NCI-H2107 treated with DMSO at 0.1 percent for 48 hours (cell line): ENCODE measurements at regions not wholly inside any gene's neighbourhood (a gene's known extent, or its start where the extent isn't known, plus 50 kb on each side); places are given as distances from the start of the nearest gene placed in this dataset.
A peak's percentile ranks its signal among the peaks of the same experiment; 100 is the strongest.

ENCODE experiments used
- DNase-seq: peaks from one replicate; lab custom pipeline; 2025; ENCODE audit not compliant: unreplicated experiment; lab: John Stamatoyannopoulos, UW

- DNase-seq: no peak
These were observed 1365.2 kb upstream of the ADGRL3 start for GRCh38 chr4:59834943-59835342.

GRCh38 chr4:59837751-59838150 is 1362.4 kb upstream of the ADGRL3 start:
- no peak for DNase-seq

- no peak for DNase-seq
These were observed 1361.9 kb upstream of the ADGRL3 start for GRCh38 chr4:59838236-59838635.

- DNase-seq: no peak
These were observed 1358.4 kb upstream of the ADGRL3 start for GRCh38 chr4:59841698-59842097.

- no peak for DNase-seq
These were observed 1351.7 kb upstream of the ADGRL3 start for GRCh38 chr4:59848457-59848856.

GRCh38 chr4:59855630-59856352 is 1344.3 kb upstream of the ADGRL3 start:
- no peak for DNase-seq

- DNase-seq: no peak
These were observed 1331.1 kb upstream of the ADGRL3 start for GRCh38 chr4:59869056-59869455.

- no peak for DNase-seq
These were observed 1330.6 kb upstream of the ADGRL3 start for GRCh38 chr4:59869559-59869958.

GRCh38 chr4:59881632-59882031 is 1318.5 kb upstream of the ADGRL3 start:
- no peak for DNase-seq

- DNase-seq: no peak
These were observed 1295.8 kb upstream of the ADGRL3 start for GRCh38 chr4:59904331-59904730.

- DNase-seq: no peak
These were observed 1279.7 kb upstream of the ADGRL3 start for GRCh38 chr4:59920416-59920815.

- no peak for DNase-seq
These were observed 1274.8 kb upstream of the ADGRL3 start for GRCh38 chr4:59925290-59925689.

GRCh38 chr4:59936566-59936965 is 1263.6 kb upstream of the ADGRL3 start:
- DNase-seq: peak; percentile 2

GRCh38 chr4:59938166-59938565 is 1262.0 kb upstream of the ADGRL3 start:
- no peak for DNase-seq

GRCh38 chr4:59945277-59945676 is 1254.8 kb upstream of the ADGRL3 start:
- no peak for DNase-seq

GRCh38 chr4:59945716-59946115 is 1254.4 kb upstream of the ADGRL3 start:
- DNase-seq: no peak

- no peak for DNase-seq
These were observed 1243.8 kb upstream of the ADGRL3 start for GRCh38 chr4:59956366-59956765.

- no peak for DNase-seq
These were observed 1240.0 kb upstream of the ADGRL3 start for GRCh38 chr4:59960143-59960542.

- DNase-seq: no peak
These were observed 1233.4 kb upstream of the ADGRL3 start for GRCh38 chr4:59966758-59967157.

- no peak for DNase-seq
These were observed 1231.3 kb upstream of the ADGRL3 start for GRCh38 chr4:59968796-59969195.

GRCh38 chr4:59969909-59970308 is 1230.2 kb upstream of the ADGRL3 start:
- DNase-seq: no peak

- no peak for DNase-seq
These were observed 1228.2 kb upstream of the ADGRL3 start for GRCh38 chr4:59971952-59972351.

- DNase-seq: no peak
These were observed 1226.6 kb upstream of the ADGRL3 start for GRCh38 chr4:59973492-59973891.
